ENCODE measurements at regions not wholly inside any gene's neighbourhood (a gene's known extent, or its start where the extent isn't known, plus 50 kb on each side); places are given as distances from the start of the nearest gene placed in this dataset.

DNA sequence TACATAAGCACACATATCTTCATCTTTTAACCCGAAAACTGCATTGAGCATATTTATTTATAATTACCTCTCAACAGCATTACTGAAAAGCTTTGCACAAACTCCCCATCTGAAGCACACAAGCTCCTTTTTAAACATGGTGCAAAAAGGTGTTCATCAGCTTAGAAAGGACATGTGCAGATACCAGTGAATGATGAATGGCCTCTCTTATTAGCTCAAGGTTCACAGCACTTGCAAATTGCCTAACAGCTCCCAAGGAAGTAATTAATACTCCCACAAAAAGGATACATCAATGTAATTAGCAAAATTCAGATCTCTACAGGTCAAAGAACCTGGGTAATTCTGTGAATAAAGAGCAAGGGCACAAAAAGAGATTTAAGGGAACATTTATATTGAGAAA is 422.0 kb downstream of the HINT1 start (continued):
- TF ChIP-seq FOXK1 (CRISPR knock-in tag; IDR thresholded peaks at IDR 0.05) (no peak), CBFB (CRISPR knock-in tag; IDR thresholded peaks at IDR 0.05; ENCODE audit: low read depth) (no peak), ZBTB21 (CRISPR knock-in tag; IDR thresholded peaks at IDR 0.05; ENCODE audit: borderline replicate concordance) (no peak), ATF1 (CRISPR knock-in tag; IDR thresholded peaks at IDR 0.05) (no peak), EMX1 (CRISPR knock-in tag; IDR thresholded peaks at IDR 0.05) (no peak), KAT7 (CRISPR knock-in tag; IDR thresholded peaks at IDR 0.05; ENCODE audit: borderline replicate concordance) (no peak), CREM (CRISPR knock-in tag; IDR thresholded peaks at IDR 0.05) (no peak), NFATC4 (CRISPR knock-in tag; IDR thresholded peaks at IDR 0.05) (no peak), GTF2I (CRISPR knock-in tag; conservative IDR thresholded peaks at IDR 0.05) (no peak), ZNF425 (CRISPR knock-in tag; conservative IDR thresholded peaks at IDR 0.05) (no peak)
- TF ChIP-seq, protein P1, sequence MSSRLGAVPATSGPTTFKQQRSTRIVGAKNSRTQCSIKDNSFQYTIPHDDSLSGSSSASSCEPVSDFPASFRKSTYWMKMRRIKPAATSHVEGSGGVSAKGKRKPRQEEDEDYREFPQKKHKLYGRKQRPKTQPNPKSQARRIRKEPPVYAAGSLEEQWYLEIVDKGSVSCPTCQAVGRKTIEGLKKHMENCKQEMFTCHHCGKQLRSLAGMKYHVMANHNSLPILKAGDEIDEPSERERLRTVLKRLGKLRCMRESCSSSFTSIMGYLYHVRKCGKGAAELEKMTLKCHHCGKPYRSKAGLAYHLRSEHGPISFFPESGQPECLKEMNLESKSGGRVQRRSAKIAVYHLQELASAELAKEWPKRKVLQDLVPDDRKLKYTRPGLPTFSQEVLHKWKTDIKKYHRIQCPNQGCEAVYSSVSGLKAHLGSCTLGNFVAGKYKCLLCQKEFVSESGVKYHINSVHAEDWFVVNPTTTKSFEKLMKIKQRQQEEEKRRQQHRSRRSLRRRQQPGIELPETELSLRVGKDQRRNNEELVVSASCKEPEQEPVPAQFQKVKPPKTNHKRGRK (CRISPR knock-in tag; IDR thresholded peaks at IDR 0.05; ENCODE audit: borderline replicate concordance), result no peak
- TF ChIP-seq, protein P2, sequence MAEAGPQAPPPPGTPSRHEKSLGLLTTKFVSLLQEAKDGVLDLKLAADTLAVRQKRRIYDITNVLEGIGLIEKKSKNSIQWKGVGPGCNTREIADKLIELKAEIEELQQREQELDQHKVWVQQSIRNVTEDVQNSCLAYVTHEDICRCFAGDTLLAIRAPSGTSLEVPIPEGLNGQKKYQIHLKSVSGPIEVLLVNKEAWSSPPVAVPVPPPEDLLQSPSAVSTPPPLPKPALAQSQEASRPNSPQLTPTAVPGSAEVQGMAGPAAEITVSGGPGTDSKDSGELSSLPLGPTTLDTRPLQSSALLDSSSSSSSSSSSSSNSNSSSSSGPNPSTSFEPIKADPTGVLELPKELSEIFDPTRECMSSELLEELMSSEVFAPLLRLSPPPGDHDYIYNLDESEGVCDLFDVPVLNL (CRISPR knock-in tag; IDR thresholded peaks at IDR 0.05; ENCODE audit: borderline replicate concordance, low read depth), result no peak
- TF ChIP-seq, protein P3, sequence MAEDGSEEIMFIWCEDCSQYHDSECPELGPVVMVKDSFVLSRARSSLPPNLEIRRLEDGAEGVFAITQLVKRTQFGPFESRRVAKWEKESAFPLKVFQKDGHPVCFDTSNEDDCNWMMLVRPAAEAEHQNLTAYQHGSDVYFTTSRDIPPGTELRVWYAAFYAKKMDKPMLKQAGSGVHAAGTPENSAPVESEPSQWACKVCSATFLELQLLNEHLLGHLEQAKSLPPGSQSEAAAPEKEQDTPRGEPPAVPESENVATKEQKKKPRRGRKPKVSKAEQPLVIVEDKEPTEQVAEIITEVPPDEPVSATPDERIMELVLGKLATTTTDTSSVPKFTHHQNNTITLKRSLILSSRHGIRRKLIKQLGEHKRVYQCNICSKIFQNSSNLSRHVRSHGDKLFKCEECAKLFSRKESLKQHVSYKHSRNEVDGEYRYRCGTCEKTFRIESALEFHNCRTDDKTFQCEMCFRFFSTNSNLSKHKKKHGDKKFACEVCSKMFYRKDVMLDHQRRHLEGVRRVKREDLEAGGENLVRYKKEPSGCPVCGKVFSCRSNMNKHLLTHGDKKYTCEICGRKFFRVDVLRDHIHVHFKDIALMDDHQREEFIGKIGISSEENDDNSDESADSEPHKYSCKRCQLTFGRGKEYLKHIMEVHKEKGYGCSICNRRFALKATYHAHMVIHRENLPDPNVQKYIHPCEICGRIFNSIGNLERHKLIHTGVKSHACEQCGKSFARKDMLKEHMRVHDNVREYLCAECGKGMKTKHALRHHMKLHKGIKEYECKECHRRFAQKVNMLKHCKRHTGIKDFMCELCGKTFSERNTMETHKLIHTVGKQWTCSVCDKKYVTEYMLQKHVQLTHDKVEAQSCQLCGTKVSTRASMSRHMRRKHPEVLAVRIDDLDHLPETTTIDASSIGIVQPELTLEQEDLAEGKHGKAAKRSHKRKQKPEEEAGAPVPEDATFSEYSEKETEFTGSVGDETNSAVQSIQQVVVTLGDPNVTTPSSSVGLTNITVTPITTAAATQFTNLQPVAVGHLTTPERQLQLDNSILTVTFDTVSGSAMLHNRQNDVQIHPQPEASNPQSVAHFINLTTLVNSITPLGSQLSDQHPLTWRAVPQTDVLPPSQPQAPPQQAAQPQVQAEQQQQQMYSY (CRISPR knock-in tag; IDR thresholded peaks at IDR 0.05), result no peak
- TF ChIP-seq, protein P4, sequence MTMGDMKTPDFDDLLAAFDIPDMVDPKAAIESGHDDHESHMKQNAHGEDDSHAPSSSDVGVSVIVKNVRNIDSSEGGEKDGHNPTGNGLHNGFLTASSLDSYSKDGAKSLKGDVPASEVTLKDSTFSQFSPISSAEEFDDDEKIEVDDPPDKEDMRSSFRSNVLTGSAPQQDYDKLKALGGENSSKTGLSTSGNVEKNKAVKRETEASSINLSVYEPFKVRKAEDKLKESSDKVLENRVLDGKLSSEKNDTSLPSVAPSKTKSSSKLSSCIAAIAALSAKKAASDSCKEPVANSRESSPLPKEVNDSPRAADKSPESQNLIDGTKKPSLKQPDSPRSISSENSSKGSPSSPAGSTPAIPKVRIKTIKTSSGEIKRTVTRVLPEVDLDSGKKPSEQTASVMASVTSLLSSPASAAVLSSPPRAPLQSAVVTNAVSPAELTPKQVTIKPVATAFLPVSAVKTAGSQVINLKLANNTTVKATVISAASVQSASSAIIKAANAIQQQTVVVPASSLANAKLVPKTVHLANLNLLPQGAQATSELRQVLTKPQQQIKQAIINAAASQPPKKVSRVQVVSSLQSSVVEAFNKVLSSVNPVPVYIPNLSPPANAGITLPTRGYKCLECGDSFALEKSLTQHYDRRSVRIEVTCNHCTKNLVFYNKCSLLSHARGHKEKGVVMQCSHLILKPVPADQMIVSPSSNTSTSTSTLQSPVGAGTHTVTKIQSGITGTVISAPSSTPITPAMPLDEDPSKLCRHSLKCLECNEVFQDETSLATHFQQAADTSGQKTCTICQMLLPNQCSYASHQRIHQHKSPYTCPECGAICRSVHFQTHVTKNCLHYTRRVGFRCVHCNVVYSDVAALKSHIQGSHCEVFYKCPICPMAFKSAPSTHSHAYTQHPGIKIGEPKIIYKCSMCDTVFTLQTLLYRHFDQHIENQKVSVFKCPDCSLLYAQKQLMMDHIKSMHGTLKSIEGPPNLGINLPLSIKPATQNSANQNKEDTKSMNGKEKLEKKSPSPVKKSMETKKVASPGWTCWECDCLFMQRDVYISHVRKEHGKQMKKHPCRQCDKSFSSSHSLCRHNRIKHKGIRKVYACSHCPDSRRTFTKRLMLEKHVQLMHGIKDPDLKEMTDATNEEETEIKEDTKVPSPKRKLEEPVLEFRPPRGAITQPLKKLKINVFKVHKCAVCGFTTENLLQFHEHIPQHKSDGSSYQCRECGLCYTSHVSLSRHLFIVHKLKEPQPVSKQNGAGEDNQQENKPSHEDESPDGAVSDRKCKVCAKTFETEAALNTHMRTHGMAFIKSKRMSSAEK (CRISPR knock-in tag; IDR thresholded peaks at IDR 0.05; ENCODE audit: borderline replicate concordance), result no peak
- TF ChIP-seq, protein P5, sequence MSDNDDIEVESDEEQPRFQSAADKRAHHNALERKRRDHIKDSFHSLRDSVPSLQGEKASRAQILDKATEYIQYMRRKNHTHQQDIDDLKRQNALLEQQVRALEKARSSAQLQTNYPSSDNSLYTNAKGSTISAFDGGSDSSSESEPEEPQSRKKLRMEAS (CRISPR knock-in tag; IDR thresholded peaks at IDR 0.05), result no peak
